GM18499 (cell line): ENCODE measurements at regions not wholly inside any gene's neighbourhood (a gene's known extent, or its start where the extent isn't known, plus 50 kb on each side); places are given as distances from the start of the nearest gene placed in this dataset.

ENCODE experiments used
- ATAC-seq: cut with Tn5 transposase; IDR thresholded peaks from one replicate; pipeline ENCODE4 v1.9.1; 2021; ENCODE audit warnings: moderate number of reproducible peaks; ENCODE audit not compliant: insufficient read depth, unreplicated experiment

- ATAC-seq: no peak
Measured at GRCh38 chr4:33045334-33045733, 2325.2 kb downstream of the PCDH7 start.

- ATAC-seq: no peak
Measured at GRCh38 chr4:33052241-33052640, 2332.1 kb downstream of the PCDH7 start.

GRCh38 chr4:33054161-33054560 is 2334.0 kb downstream of the PCDH7 start:
- no peak for ATAC-seq

GRCh38 chr4:33054656-33055196 is 2334.6 kb downstream of the PCDH7 start:
- ATAC-seq: no peak

- ATAC-seq: no peak
Measured at GRCh38 chr4:33057736-33058135, 2337.6 kb downstream of the PCDH7 start.

- ATAC-seq: no peak
Measured at GRCh38 chr4:33058998-33059397, 2338.8 kb downstream of the PCDH7 start.

GRCh38 chr4:33060674-33061542 is 2340.7 kb downstream of the PCDH7 start:
- ATAC-seq: no peak

- ATAC-seq: no peak
Measured at GRCh38 chr4:33061727-33062126, 2341.6 kb downstream of the PCDH7 start.

GRCh38 chr4:33062155-33062806 is 2342.1 kb downstream of the PCDH7 start:
- ATAC-seq: no peak

GRCh38 chr4:33063241-33063640 is 2343.1 kb downstream of the PCDH7 start:
- ATAC-seq: no peak

GRCh38 chr4:33064238-33064637 is 2344.1 kb downstream of the PCDH7 start:
- ATAC-seq: no peak

- no peak for ATAC-seq
Measured at GRCh38 chr4:33065749-33066148, 2345.6 kb downstream of the PCDH7 start.

- ATAC-seq: no peak
Measured at GRCh38 chr4:33067221-33067620, 2347.1 kb downstream of the PCDH7 start.

- ATAC-seq: no peak
Measured at GRCh38 chr4:33068539-33068938, 2348.4 kb downstream of the PCDH7 start.

- no peak for ATAC-seq
Measured at GRCh38 chr4:33071535-33071934, 2351.4 kb downstream of the PCDH7 start.

GRCh38 chr4:33072298-33073089 is 2352.3 kb downstream of the PCDH7 start:
- no peak for ATAC-seq

GRCh38 chr4:33073811-33074210 is 2353.6 kb downstream of the PCDH7 start:
- no peak for ATAC-seq

- no peak for ATAC-seq
Measured at GRCh38 chr4:33078145-33078544, 2358.0 kb downstream of the PCDH7 start.

- no peak for ATAC-seq
Measured at GRCh38 chr4:33080275-33080674, 2360.1 kb downstream of the PCDH7 start.

- no peak for ATAC-seq
Measured at GRCh38 chr4:33085709-33086108, 2365.5 kb downstream of the PCDH7 start.
